Stimulated activated CD4-positive, alpha-beta T cell treated with anti-CD3 and anti-CD28 coated beads, Interleukin-15, amount 100 ng/mL, for 48 hours (primary cell): ENCODE measurements at regions not wholly inside any gene's neighbourhood (a gene's known extent, or its start where the extent isn't known, plus 50 kb on each side); places are given as distances from the start of the nearest gene placed in this dataset.

ENCODE experiments used
- DNase-seq, 2 donors: peaks; one replicate each; pipeline ENCODE4 v3.0.0-alpha.2; 2020; ENCODE audit warnings: low read depth in 2 of 2

DNA sequence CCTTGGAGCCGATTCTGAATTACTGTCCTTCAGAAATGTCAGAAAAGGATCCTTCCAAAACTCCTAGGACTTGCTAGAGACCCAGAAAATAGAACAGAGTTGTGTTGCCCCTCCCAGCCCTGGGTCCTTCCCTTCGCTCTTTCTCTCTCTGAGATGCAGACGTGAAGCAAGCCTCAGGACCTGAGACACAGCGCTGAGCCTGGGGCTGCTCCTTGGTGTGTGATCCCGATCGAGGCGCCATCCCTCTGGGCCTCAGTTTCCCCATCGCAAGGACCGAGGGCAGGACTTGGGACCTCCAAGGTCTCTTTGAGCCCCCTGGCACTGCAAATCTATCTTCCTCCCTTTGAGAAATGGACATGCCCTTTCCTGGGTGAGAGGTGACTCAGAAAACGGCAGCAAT lies 533.5 kb downstream of the TBC1D22A start:
- no peak for DNase-seq

DNA sequence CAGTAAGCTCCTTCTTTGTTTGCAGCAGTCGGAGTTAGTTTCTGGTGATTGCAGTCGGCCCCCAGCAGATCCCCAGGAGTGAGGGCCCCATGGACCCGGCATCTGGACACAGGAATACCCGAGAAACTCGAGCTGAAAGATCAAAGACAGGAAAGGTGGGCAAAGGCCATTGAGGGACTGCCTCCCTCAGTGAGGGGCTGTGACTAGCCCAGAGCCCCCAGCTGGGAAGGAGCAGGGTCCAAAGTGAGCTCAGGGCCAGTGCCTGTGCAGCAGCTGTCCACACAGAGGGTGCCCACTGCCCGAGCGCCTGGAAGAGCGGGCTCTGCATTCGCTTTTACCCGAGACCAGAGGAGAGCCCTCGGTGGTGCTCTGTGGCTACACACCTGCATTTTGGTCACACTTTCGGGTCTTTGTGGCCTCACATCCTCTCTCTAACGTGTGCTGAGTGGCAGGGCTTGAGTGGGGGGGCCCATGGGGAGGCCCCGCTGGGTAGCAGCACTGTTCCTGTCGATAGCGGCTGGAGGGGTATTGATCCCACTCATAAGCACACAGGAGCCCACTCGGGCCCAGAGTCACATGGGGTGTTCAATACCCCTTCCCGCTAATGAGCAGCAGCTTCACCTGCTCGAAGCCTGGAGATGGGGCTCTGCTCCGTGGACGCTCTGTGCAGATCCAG lies 532.9 kb downstream of the TBC1D22A start:
- DNase-seq = no peak

- DNase-seq = no peak
Observed at GRCh38 chr22:47294576-47294975, 532.1 kb downstream of the TBC1D22A start.

- no peak for DNase-seq
Observed at GRCh38 chr22:47294222-47294532, 531.7 kb downstream of the TBC1D22A start.

DNA sequence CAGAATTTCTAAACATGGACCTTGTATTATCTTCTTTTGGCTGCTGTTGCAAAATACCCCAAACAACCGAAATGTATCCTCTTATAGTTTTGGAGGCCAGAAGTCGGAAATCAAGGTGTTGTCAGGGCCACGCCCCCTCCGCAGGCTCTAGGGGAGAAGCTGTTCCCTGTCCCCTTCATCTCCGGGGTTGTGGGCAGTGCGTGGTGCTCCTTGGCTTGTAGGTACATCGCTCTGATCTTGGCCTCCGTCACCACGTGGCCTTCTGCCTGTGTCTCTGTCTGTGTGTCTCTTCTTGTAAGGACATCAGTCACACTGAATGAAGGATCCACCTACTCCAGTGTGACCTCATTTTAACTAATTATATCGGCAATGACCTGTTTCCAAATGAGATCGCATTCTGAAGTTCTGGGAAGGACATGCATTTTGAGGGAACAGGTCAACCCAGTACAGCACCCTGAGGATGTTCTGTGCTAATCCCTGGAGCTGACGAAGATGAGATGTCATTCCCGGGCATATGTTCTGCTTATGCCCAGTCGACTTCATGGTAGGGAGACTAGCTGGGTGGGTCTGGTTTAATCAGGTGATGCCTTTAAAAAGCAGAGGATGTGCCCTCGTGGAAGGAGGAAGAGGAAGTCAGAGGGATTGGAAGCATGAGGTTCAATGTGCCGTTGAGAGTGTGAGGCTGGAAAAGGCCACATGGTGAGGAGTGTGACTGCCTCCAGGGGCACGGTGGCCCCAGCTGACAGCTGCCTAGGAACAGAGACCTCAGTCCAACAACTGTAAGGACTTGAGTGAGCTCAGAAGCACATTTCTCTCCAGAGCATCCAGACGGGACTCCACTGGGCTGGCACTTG lies 531.1 kb downstream of the TBC1D22A start:
- DNase-seq = no peak

DNA sequence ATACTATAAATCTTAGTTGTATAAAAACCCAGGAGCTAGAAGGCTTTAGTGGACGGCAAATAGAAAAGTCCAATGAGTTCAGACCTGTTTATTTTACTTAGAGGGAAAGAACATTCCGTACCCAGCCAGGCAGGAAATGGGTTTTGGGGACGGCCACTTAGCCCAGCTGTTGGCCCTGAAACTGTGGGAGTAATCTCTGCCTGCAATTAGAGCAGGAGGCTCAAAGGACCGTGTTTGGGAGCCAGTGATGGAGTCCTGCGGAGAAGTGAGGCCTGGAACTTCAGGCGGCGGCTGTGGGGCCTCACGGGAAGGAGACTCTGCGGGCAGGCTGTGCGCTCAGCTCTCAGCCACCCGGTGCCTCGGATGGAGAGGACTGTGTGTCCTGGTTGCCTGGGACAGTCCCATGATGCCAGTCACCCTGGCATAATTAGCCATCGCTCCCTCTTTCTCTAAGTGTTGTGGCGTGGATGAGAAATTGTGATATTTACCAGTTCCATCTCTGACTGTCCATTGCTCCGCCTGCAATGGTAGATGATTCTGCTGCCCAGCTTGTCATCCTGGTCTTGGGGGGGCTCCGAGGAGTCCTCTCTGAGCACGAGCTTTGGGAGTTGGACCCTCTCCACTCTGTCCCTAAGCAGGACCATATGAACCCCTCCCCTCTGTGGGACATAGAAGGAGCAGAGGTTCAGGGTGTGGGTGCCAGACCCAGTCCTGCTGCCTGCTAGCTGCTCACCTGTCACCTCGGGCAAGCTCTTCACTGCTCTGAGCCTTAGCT lies 530.3 kb downstream of the TBC1D22A start:
- no peak for DNase-seq

DNA sequence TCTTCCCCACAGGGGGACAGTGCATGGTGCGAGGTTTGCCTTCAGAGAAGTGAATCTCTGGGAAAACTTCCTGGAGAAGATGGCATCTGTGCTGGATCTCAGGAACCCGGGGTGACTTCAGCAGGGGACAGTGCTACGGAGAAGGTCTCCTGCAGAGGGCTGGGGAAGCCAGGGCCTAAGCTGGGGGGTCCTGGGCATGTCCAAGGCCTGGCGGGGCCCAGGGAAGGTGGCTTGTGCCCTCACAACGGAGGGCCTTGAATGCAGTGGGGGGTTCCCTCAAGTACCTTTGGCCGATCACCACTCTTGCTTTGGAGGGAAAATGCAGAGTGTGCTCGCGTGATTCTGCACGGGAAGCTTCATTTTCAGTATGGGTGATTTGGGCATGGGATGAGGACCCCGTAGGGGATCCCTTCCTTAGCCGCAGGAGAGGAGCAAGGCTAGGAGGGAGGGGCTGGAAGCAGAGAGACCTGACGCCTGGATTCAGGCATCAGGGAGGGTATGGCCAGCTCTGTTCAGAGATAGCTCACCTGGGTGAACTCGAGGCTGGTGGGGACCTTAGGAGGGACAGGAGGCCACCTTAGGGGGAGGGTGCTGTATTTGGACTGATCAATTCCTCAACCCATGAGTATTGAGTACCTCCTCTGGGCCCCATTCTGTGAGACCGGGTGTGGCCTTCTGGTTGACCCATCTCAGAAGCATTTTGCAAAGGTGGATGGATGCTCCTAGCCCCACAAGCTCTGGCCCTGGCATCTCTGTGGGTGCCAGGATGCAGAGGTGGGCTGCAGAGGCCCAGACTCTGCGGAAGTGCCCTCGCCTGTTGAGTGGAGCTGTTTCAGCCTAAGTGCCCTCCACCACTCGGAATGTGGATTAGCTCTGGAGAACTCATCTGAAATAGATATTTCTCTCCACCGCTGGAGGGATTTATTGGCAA lies 529.4 kb downstream of the TBC1D22A start:
- DNase-seq = no peak

DNA sequence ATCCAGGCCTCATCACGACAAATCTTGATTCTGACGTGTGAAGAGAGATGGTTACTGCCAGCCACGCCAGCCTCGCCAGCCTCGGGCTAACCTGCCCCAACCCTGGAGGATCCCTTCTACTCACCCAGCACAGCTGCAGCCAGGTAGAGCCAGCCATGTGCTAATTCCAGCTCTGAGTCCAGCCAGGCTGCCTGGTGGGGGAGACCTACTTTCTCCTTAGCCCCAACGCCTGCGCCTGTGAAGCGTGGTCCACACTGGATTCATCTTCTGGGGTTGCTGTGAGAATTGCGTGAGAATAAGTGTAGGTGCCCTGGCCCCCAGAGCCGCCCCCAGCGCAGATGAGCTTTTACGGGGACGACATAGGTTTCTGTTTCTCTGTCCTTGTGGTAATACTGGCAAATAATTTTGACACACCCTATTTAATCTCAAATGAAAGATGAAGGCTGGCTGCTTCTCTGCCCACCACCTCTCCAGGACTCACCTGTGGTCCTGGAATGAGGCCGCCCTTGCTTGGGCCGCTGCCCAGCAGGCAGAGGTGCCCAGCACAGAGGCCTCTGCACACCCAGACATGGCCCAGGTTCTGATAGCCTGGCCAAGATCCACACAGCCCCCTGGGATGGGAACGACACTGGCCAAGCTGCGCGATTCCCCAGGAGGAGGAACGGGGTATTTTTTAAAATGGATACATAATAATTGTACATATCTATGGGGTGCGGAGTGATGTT lies 528.4 kb downstream of the TBC1D22A start:
- no peak for DNase-seq

DNA sequence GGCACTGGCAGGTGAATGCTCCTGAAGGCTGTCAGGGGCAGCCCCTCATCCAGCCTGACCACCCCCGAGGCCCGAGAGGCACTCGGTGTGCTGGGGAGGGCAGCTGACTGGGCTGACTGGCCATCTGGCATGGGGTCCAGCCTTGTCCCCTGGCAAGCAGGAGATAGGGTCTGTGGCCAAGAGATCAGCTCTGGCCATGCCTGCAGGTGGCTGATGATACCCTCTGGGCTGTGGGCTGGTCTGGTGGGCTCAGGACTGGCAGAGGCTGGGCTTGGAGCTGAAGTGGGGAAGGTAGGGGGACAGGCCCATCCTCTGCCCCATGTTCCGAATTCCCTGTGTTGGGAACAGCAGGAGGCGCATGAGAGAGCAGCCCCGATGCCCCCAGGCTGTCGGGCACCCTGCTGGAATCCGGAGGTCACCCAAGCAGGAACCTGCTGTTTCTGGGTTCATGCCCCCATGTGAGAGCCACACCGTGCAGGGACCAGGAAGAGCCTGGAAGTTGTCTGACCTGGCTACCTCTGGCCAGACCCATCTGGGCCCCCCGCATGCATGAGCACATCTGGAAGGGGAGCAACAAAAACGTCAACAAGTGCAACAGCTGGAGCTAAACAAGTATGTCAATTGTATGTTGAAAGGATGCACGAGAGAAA lies 527.0 kb downstream of the TBC1D22A start:
- no peak for DNase-seq

- DNase-seq = no peak
Observed at GRCh38 chr22:47288680-47289079, 526.2 kb downstream of the TBC1D22A start.

DNA sequence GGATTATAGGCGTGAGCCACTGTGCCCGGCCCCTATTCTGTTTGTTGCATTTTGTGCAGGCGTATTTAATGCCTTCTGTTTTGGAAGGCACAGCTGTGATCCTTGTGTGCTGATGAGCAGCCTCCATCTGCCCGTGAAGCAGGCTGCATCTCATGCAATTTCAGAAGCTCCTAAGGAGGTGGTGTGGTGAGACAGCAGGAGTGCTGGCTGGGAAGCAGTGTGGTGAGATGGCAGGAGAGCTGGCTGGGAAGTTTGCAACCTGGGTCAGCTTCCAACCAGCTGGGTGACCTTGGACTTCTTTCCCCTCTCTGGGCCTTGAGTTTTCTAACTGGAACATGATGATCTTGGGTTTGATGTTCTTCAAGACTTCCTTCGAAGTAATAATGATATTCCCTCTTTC lies 525.1 kb downstream of the TBC1D22A start:
- DNase-seq = no peak

DNA sequence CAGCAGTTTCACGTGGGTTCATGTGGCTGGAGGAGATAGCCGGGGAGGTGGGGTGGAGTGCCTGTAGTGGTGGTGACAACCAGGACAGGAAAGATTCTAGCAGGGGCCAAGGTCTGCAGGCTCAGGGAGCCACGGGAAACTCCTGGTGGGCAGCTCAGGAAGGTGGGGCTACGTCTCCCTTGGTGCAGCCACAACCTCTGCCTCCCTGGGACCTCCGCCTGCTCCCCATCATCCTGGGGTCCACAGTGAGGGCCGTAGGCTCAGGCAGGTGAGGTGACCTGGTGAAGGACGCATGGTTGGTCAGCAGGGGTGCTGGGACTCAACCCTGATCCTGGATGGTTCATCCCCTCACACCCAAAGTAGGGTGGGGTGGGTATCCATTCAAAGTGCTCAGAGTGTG lies 524.1 kb downstream of the TBC1D22A start:
- no peak for DNase-seq

GRCh38 chr22:47285981-47286380 lies 523.5 kb downstream of the TBC1D22A start:
- DNase-seq = no peak

DNA sequence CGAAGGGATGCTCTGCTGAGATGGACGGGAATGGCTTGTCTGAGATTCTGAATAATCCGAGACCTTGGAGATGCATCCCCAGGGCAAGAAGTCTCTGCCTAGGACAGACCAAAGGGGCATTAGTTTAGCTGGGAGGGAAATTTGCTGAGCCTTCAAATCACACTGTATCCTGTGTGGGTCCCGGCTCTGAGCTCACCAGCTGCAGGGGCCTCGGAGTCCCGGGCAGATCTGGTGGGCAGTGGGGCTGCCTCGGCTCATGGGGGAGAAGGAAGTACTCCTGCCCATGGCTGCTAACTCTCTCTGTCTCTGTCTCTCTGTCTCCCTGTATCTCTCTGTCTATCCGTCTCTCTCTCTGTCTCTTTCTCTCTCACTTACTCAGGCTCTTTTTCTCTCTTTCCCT lies 522.4 kb downstream of the TBC1D22A start:
- DNase-seq = no peak

DNA sequence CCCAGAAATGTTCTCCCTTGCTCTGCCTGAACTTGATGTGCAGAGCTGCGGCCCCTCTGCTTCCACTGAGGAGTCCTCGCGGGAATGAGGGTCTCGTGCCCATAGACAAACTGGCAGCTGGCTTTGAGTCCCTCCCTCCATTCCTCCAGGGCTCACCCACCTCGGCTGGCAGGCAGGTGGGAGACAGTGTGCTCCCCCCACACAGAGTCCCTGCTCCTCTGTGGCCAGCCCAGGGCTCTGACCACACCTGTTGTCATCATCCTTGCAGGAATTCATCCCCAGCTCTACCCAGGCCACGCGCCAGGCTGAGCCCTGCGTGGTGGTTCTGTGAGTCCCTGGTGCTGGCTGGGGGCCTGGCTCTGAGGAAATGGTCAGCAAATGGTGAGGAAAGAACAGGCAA lies 521.9 kb downstream of the TBC1D22A start:
- DNase-seq = no peak

DNA sequence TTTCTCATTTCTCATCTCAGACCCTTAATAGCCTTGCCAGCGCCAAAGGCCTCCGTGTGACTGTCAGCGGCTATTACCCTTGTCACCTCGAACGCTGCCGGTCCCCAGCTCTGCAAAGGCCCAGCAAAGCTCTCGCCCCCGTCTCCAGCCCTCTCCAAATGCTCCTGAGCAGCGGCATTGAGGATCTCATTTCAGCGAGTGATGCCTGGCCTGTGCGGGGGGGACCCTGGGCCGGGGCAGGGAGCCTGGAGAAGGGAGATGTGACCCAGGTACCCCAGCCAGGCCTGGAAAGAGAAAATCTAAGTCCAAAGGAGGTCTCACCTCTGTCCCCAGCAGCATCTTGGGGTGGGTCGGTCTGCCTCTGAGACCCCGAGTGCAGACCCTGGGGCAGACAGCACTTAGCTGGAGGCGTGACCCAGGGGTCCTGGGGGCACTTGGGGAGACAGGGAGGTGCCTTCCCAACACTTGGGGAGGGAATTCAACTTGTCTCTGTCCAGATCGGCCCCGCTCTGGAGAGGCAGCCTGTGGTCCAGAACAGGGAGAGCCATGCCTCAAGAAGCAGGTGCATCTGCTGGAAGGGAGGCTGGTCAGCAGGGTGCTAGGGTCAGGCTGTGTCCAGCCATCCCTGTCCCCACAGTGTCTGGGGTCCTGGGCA lies 521.3 kb downstream of the TBC1D22A start:
- DNase-seq = no peak

GRCh38 chr22:47282851-47283250 lies 520.4 kb downstream of the TBC1D22A start:
- no peak for DNase-seq

GRCh38 chr22:47282366-47282765 lies 519.9 kb downstream of the TBC1D22A start:
- no peak for DNase-seq

DNA sequence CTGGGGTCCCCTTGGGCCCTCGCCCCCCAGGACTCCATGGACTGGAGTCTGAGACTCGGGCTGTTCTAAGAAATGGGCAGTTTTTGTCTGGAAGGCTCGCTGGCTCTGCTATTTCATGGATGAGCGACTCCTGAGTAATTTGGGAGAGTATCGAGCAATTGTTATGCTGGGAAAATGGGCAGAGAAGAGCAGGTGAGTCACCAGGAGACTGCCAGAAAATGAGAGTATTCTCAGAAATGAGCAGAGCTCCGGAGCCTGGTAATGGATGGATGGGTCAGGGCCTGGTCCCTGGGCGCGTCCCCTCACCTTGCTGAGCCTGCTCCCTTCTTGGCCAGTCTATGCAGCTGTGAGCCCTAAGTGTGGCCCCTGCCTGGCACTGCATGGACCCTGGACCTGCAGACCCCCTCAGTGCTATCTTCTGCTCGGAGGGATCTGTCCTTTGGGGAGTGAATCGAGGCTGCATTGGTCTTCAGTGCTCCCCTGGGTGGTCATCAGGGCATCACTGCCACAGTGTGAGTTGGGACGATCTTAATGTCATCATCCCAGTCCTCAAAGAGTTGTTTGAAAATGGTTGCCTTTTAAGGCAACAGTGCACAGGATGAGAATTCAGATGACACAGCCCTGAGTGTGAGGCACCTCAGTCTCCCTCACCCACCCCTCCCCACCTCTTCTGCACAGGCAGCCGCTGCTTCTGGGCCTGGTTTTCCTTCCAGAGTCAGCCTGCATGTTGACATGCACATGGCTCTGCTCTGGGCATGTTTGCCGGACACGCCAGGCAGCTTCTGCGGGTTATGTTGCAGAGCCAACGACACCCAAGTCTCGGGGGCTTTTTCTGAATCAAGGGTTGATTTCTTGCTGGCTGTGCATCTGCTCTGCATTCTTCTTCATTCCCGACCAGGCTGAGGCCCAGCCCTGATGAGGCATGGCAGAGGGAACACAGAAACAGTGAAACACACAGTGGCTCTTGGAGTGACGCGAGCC lies 519.0 kb downstream of the TBC1D22A start:
- no peak for DNase-seq
